Mesenchymal stem cell (in vitro differentiated cells and primary cell): ENCODE measurements at regions not wholly inside any gene's neighbourhood (a gene's known extent, or its start where the extent isn't known, plus 50 kb on each side); places are given as distances from the start of the nearest gene placed in this dataset.
A peak's percentile ranks its signal among the peaks of the same experiment; 100 is the strongest.

ENCODE experiments used
- DNase-seq: peaks from one replicate; pipeline ENCODE4 v3.0.0-alpha.2; 2013
- H2AFZ ChIP-seq: one replicate; pipeline ENCODE4 v1.6.1; 2013; ENCODE audit warnings: low read depth, mild to moderate bottlenecking, control low read depth, inconsistent platforms, low read length, moderate library complexity
- H2AK5ac ChIP-seq: 2 replicates; pipeline ENCODE4 v1.6.1; 2013; ENCODE audit warnings: low read length, moderate library complexity, mild to moderate bottlenecking, inconsistent platforms; ENCODE audit not compliant: severe bottlenecking
- H2BK120ac ChIP-seq: one replicate; pipeline ENCODE4 v1.6.1; 2013; ENCODE audit warnings: low read depth, mild to moderate bottlenecking, inconsistent platforms, low read length, moderate library complexity
- H2BK12ac ChIP-seq, 2 experiments: one replicate each; pipeline ENCODE4 v1.6.1; 2013; ENCODE audit warnings: inconsistent platforms in 2 of 2, low read length in 2 of 2, mild to moderate bottlenecking in 2 of 2, moderate library complexity in 2 of 2, control low read depth in 1 of 2
- H2BK15ac ChIP-seq: one replicate; pipeline ENCODE4 v1.6.1; 2013; ENCODE audit warnings: mild to moderate bottlenecking, low read depth, inconsistent platforms; ENCODE audit not compliant: poor library complexity, severe bottlenecking
- H2BK5ac ChIP-seq: 2 replicates; pipeline ENCODE4 v1.6.1; 2013; ENCODE audit warnings: low read depth, mild to moderate bottlenecking, low read length, control low read depth, inconsistent platforms; ENCODE audit not compliant: poor library complexity, severe bottlenecking
- H3K14ac ChIP-seq, 2 experiments: one replicate each; pipeline ENCODE4 v1.6.1; 2013; ENCODE audit warnings: inconsistent platforms in 2 of 2, low read length in 2 of 2, control low read depth in 1 of 2, mild to moderate bottlenecking in 1 of 2, moderate library complexity in 1 of 2
- H3K18ac ChIP-seq, 2 experiments: one replicate each; pipeline ENCODE4 v1.6.1; 2013; ENCODE audit warnings: inconsistent platforms in 2 of 2, low read length in 2 of 2, control low read depth in 1 of 2, low read depth in 1 of 2, mild to moderate bottlenecking in 1 of 2
- H3K23ac ChIP-seq, 2 experiments: one replicate each; pipeline ENCODE4 v1.6.1; 2013; ENCODE audit warnings: inconsistent platforms in 2 of 2, low read length in 2 of 2, mild to moderate bottlenecking in 2 of 2, moderate library complexity in 2 of 2, control low read depth in 1 of 2
- H3K27ac ChIP-seq: 2 replicates; pipeline ENCODE4 v1.5.1; 2013; ENCODE audit warnings: mild to moderate bottlenecking, moderate library complexity, low read length, control low read depth, inconsistent platforms; ENCODE audit not compliant: poor library complexity, severe bottlenecking
- H3K27me3 ChIP-seq, 2 experiments: 2 replicates each; pipeline versions ENCODE4 v1.6.1 to v1.7.0; 2013; ENCODE audit warnings: low read length in 2 of 2, mild to moderate bottlenecking in 2 of 2, moderate library complexity in 2 of 2, control low read depth in 1 of 2, inconsistent platforms in 1 of 2; ENCODE audit not compliant: control insufficient read depth in 1 of 2, insufficient read depth in 1 of 2
- H3K36me3 ChIP-seq, 2 experiments: 2 replicates each; pipeline versions ENCODE4 v1.6.1 to v1.7.0; 2013; ENCODE audit warnings: low read length in 2 of 2, control low read depth in 1 of 2, inconsistent platforms in 1 of 2, low read depth in 1 of 2, mild to moderate bottlenecking in 1 of 2; ENCODE audit not compliant: insufficient read depth in 2 of 2, control insufficient read depth in 1 of 2
- H3K4ac ChIP-seq, 2 experiments: one replicate each; pipeline ENCODE4 v1.6.1; 2013; ENCODE audit warnings: inconsistent platforms in 2 of 2, low read length in 2 of 2, mild to moderate bottlenecking in 2 of 2, moderate library complexity in 2 of 2, control low read depth in 1 of 2, low read depth in 1 of 2
- H3K4me1 ChIP-seq: 2 replicates; pipeline ENCODE4 v1.6.1; 2013; ENCODE audit warnings: low read depth, low read length, control low read depth; ENCODE audit not compliant: control insufficient read depth, insufficient read depth
- H3K4me2 ChIP-seq: 2 replicates; pipeline ENCODE4 v1.6.1; 2013; ENCODE audit warnings: low read length, mild to moderate bottlenecking, inconsistent platforms; ENCODE audit not compliant: poor library complexity, severe bottlenecking
- H3K4me3 ChIP-seq, 2 experiments: 2 replicates each; pipeline versions ENCODE4 v1.5.1 to v1.7.0; 2013; ENCODE audit warnings: low read length in 2 of 2, mild to moderate bottlenecking in 2 of 2, control low read depth in 1 of 2, low read depth in 1 of 2; ENCODE audit not compliant: insufficient read depth in 1 of 2
- H3K79me1 ChIP-seq: replicated peaks from 2 replicates; pipeline ENCODE4 v1.6.1; 2013; ENCODE audit warnings: mild to moderate bottlenecking, control low read depth, low read length, inconsistent platforms; ENCODE audit not compliant: poor library complexity, severe bottlenecking
- H3K9ac ChIP-seq: 2 replicates; pipeline ENCODE4 v1.7.0; 2013; ENCODE audit warnings: mild to moderate bottlenecking, low read length, moderate library complexity
- H3K9me3 ChIP-seq: 2 replicates; pipeline ENCODE4 v1.7.0; 2013; ENCODE audit warnings: mild to moderate bottlenecking, low read length; ENCODE audit not compliant: control insufficient read depth
- H4K8ac ChIP-seq: one replicate; pipeline ENCODE4 v1.6.1; 2013; ENCODE audit warnings: inconsistent platforms, mild to moderate bottlenecking, low read length, moderate library complexity
- H4K91ac ChIP-seq: one replicate; pipeline ENCODE4 v1.6.1; 2013; ENCODE audit warnings: mild to moderate bottlenecking, low read length, inconsistent platforms
- WGBS: methylation state at CpG from one replicate; pipeline ENCODE4 v1.1.7; 2013; ENCODE audit warnings: mixed read lengths; 5-methylcytosine and 5-hydroxymethylcytosine counted together

GRCh38 chr5:76007904-76008303 is 75.3 kb upstream of the SV2C start:
- H2BK120ac ChIP-seq, result no peak overlapping the region
- H3K23ac ChIP-seq, result no peak overlapping the region
- H3K4me2 ChIP-seq, result no peak overlapping the region
- no peaks in the 10 kb centered on the region for H3K9me3 ChIP-seq
- H3K14ac ChIP-seq, result no peak overlapping the region
- no peak overlapping the region for H3K9ac ChIP-seq
- H3K4me1 ChIP-seq, result no peaks in the 10 kb centered on the region
- no peaks in the 10 kb centered on the region for H3K79me1 ChIP-seq
- WGBS, result 82% methylated on average over 2 of the region's 2 CpGs
- no peak overlapping the region for H2AFZ ChIP-seq
- H2BK15ac ChIP-seq, result no peak overlapping the region
- H3K36me3 ChIP-seq, result no peaks in the 10 kb centered on the region
- no peak overlapping the region for H4K8ac ChIP-seq
- H3K27ac ChIP-seq, result no peak overlapping the region
- no peak overlapping the region for H3K4ac ChIP-seq
- no peak overlapping the region for H4K91ac ChIP-seq
- no peak for DNase-seq
- no peak overlapping the region for H2BK5ac ChIP-seq
- H2AK5ac ChIP-seq, result no peak overlapping the region
- no peak overlapping the region for H3K4me3 ChIP-seq
- H2BK12ac ChIP-seq, result no peak overlapping the region
- H3K18ac ChIP-seq, result no peak overlapping the region
- H3K27me3 ChIP-seq, result no peaks in the 10 kb centered on the region

- Histone ChIP-seq H3K4me1 (no peaks in the 10 kb centered on the region), H3K27me3 (no peaks in the 10 kb centered on the region), H3K14ac (no peak overlapping the region), H3K4me3 (no peak overlapping the region), H3K9ac (no peak overlapping the region), H2AFZ (no peak overlapping the region), H2AK5ac (no peak overlapping the region), H3K4ac (no peak overlapping the region), H2BK12ac (no peak overlapping the region), H2BK5ac (no peak overlapping the region), H3K18ac (no peak overlapping the region), H4K91ac (no peak overlapping the region), H3K4me2 (peak overlapping the region; percentile 21), H4K8ac (no peak overlapping the region), H2BK120ac (no peak overlapping the region), H3K36me3 (no peaks in the 10 kb centered on the region), H3K79me1 (no peaks in the 10 kb centered on the region), H3K27ac (no peak overlapping the region), H3K23ac (no peak overlapping the region), H2BK15ac (no peak overlapping the region), H3K9me3 (no peaks in the 10 kb centered on the region)
- DNase-seq, result no peak
- 85% methylated on average over 3 of the region's 3 CpGs for WGBS
Observed at GRCh38 chr5:76000582-76000981, 82.6 kb upstream of the SV2C start.

- H3K4me3 ChIP-seq, result no peak overlapping the region
- no peak for DNase-seq
- no peaks in the 10 kb centered on the region for H3K27me3 ChIP-seq
- H3K9ac ChIP-seq, result no peak overlapping the region
- H2BK120ac ChIP-seq, result no peak overlapping the region
- WGBS, result 64% methylated on average over 5 of the region's 5 CpGs
- H3K4me2 ChIP-seq, result no peak overlapping the region
- H2AFZ ChIP-seq, result no peak overlapping the region
- H3K79me1 ChIP-seq, result no peaks in the 10 kb centered on the region
- H2AK5ac ChIP-seq, result no peak overlapping the region
- no peak overlapping the region for H3K14ac ChIP-seq
- H2BK5ac ChIP-seq, result no peak overlapping the region
- H3K27ac ChIP-seq, result no peak overlapping the region
- no peaks in the 10 kb centered on the region for H3K4me1 ChIP-seq
- no peak overlapping the region for H4K91ac ChIP-seq
- H3K9me3 ChIP-seq, result no peaks in the 10 kb centered on the region
- no peak overlapping the region for H3K4ac ChIP-seq
- H2BK15ac ChIP-seq, result no peak overlapping the region
- no peak overlapping the region for H3K23ac ChIP-seq
- H4K8ac ChIP-seq, result no peak overlapping the region
- H3K18ac ChIP-seq, result no peak overlapping the region
- H2BK12ac ChIP-seq, result no peak overlapping the region
- H3K36me3 ChIP-seq, result no peaks in the 10 kb centered on the region
Observed at GRCh38 chr5:75993643-75994520, 89.3 kb upstream of the SV2C start.

- no peak overlapping the region for H2AFZ ChIP-seq
- 90% methylated on average over 4 of the region's 6 CpGs for WGBS
- no peak overlapping the region for H3K4me3 ChIP-seq
- no peak for DNase-seq
- no peak overlapping the region for H3K27ac ChIP-seq
- no peak overlapping the region for H3K9ac ChIP-seq
- no peaks in the 10 kb centered on the region for H3K27me3 ChIP-seq
- H3K9me3 ChIP-seq, result no peaks in the 10 kb centered on the region
- no peak overlapping the region for H3K14ac ChIP-seq
- H3K4ac ChIP-seq, result no peak overlapping the region
- no peak overlapping the region for H3K23ac ChIP-seq
- H3K4me1 ChIP-seq, result no peaks in the 10 kb centered on the region
- H3K4me2 ChIP-seq, result no peak overlapping the region
- no peak overlapping the region for H2BK12ac ChIP-seq
- no peak overlapping the region for H3K18ac ChIP-seq
- H2BK15ac ChIP-seq, result no peak overlapping the region
- H3K79me1 ChIP-seq, result no peaks in the 10 kb centered on the region
- no peak overlapping the region for H4K8ac ChIP-seq
- no peak overlapping the region for H2BK120ac ChIP-seq
- H3K36me3 ChIP-seq, result no peaks in the 10 kb centered on the region
- H2AK5ac ChIP-seq, result no peak overlapping the region
- H2BK5ac ChIP-seq, result no peak overlapping the region
- H4K91ac ChIP-seq, result no peak overlapping the region
Observed at GRCh38 chr5:75993183-75993582, 90.0 kb upstream of the SV2C start.
